ENCODE measurements at regions not wholly inside any gene's neighbourhood (a gene's known extent, or its start where the extent isn't known, plus 50 kb on each side); places are given as distances from the start of the nearest gene placed in this dataset.

- Histone ChIP-seq H3K4me1 (no peaks in the 10 kb centered on the region), H3K36me3 (no peaks in the 10 kb centered on the region), H3K9me3 (no peaks in the 10 kb centered on the region), H3K27me3 (no peaks in the 10 kb centered on the region), H3K4me3 (ENCODE audit: low read depth, low read length) (no peak overlapping the region)
- DNase-seq, result no peak
- TF ChIP-seq CTCF (IDR thresholded peaks at IDR 0.05; ENCODE audit: low read depth, low read length), result no peak
Measured at GRCh38 chr16:8241408-8241807, 348.9 kb downstream of the TMEM114 start.

GRCh38 chr16:8239443-8239842 lies 350.9 kb downstream of the TMEM114 start:
- TF ChIP-seq CTCF (IDR thresholded peaks at IDR 0.05; ENCODE audit: low read depth, low read length), result no peak
- no peaks in the 10 kb centered on the region for H3K27me3 ChIP-seq

GRCh38 chr16:8237452-8237851 lies 352.9 kb downstream of the TMEM114 start:
- no peak for TF ChIP-seq CTCF (IDR thresholded peaks at IDR 0.05; ENCODE audit: low read depth, low read length)
- Histone ChIP-seq H3K27me3 (no peaks in the 10 kb centered on the region), H3K9me3 (no peaks in the 10 kb centered on the region), H3K4me1 (no peaks in the 10 kb centered on the region), H3K36me3 (no peaks in the 10 kb centered on the region), H3K4me3 (ENCODE audit: low read depth, low read length) (no peak overlapping the region)
- DNase-seq, result no peak

More at GRCh38 chr16:8239443-8239842, 350.9 kb downstream of the TMEM114 start:
- DNase-seq, result no peak
- Histone ChIP-seq H3K4me3 (ENCODE audit: low read depth, low read length) (no peak overlapping the region), H3K36me3 (no peaks in the 10 kb centered on the region), H3K4me1 (no peaks in the 10 kb centered on the region), H3K9me3 (no peaks in the 10 kb centered on the region)

- no peaks in the 10 kb centered on the region for H3K4me1 ChIP-seq
- no peak overlapping the region for H3K4me3 ChIP-seq (ENCODE audit: low read depth, low read length)
- H3K36me3 ChIP-seq, result no peaks in the 10 kb centered on the region
- no peak for TF ChIP-seq CTCF (IDR thresholded peaks at IDR 0.05; ENCODE audit: low read depth, low read length)
- DNase-seq, result no peak
- H3K9me3 ChIP-seq, result no peaks in the 10 kb centered on the region
- no peaks in the 10 kb centered on the region for H3K27me3 ChIP-seq
Measured at GRCh38 chr16:8236816-8237215, 353.5 kb downstream of the TMEM114 start.

- no peak overlapping the region for H3K4me3 ChIP-seq (ENCODE audit: low read depth, low read length)
- no peaks in the 10 kb centered on the region for H3K4me1 ChIP-seq
- H3K36me3 ChIP-seq, result no peaks in the 10 kb centered on the region
- no peaks in the 10 kb centered on the region for H3K9me3 ChIP-seq
- TF ChIP-seq CTCF (IDR thresholded peaks at IDR 0.05; ENCODE audit: low read depth, low read length), result no peak
- DNase-seq, result no peak
- no peaks in the 10 kb centered on the region for H3K27me3 ChIP-seq
Measured at GRCh38 chr16:8230497-8230896, 359.8 kb downstream of the TMEM114 start.

GRCh38 chr16:8229011-8229520 lies 361.2 kb downstream of the TMEM114 start:
- no peak for TF ChIP-seq CTCF (IDR thresholded peaks at IDR 0.05; ENCODE audit: low read depth, low read length)
- Histone ChIP-seq H3K4me1 (no peaks in the 10 kb centered on the region), H3K9me3 (no peaks in the 10 kb centered on the region), H3K36me3 (no peaks in the 10 kb centered on the region), H3K4me3 (ENCODE audit: low read depth, low read length) (no peak overlapping the region), H3K27me3 (no peaks in the 10 kb centered on the region)
- no peak for DNase-seq

Data from BE2C (cell line).